WTC11 (cell line): ENCODE measurements at regions not wholly inside any gene's neighbourhood (a gene's known extent, or its start where the extent isn't known, plus 50 kb on each side); places are given as distances from the start of the nearest gene placed in this dataset.
A peak's percentile ranks its signal among the peaks of the same experiment; 100 is the strongest.

Source experiments
- AR ChIP-seq: fragments of 250-450 bp; sonication (Bioruptor Pico); IDR thresholded peaks from 2 replicates; pipeline ENCODE4 v1.9.0; 2021; ENCODE audit warnings: mild to moderate bottlenecking
- CREB1 ChIP-seq: sonication (generic); formaldehyde crosslinking; IDR thresholded peaks from 2 replicates; pipeline ENCODE4 v1.8.0; 2023; ENCODE audit warnings: mild to moderate bottlenecking, missing genetic modification reagents
- CTCF ChIP-seq: fragments of 200-600 bp; IDR thresholded peaks from 2 replicates; pipeline ENCODE4 v1.8.0; 2022; ENCODE audit warnings: antibody characterized with exemption
- MYBL2 ChIP-seq: sonication (generic); formaldehyde crosslinking; IDR thresholded peaks from 2 replicates; pipeline ENCODE4 v1.8.1; 2023; ENCODE audit warnings: mild to moderate bottlenecking, moderate library complexity, missing genetic modification reagents
- NFATC4 ChIP-seq: fragments of 250-450 bp; sonication (Bioruptor Pico); IDR thresholded peaks from 2 replicates; pipeline ENCODE4 v1.9.0; 2021; ENCODE audit warnings: mild to moderate bottlenecking
- NR2C2 ChIP-seq: sonication (generic); formaldehyde crosslinking; IDR thresholded peaks from 2 replicates; pipeline ENCODE4 v1.8.0; 2022; ENCODE audit warnings: mild to moderate bottlenecking, missing genetic modification reagents
- SP1 ChIP-seq: sonication (generic); formaldehyde crosslinking; conservative IDR thresholded peaks from 2 replicates; pipeline ENCODE4 v1.8.1; 2022; ENCODE audit warnings: missing genetic modification reagents
- TCF7 ChIP-seq: sonication (generic); formaldehyde crosslinking; IDR thresholded peaks from 2 replicates; pipeline ENCODE4 v1.8.0; 2022; ENCODE audit warnings: mild to moderate bottlenecking, low read depth, missing genetic modification reagents, moderate library complexity
- ZBTB43 ChIP-seq: sonication (generic); formaldehyde crosslinking; IDR thresholded peaks from 2 replicates; pipeline ENCODE4 v1.8.1; 2023; ENCODE audit warnings: mild to moderate bottlenecking, missing genetic modification reagents
- ZNF263 ChIP-seq: sonication (generic); formaldehyde crosslinking; IDR thresholded peaks from 2 replicates; pipeline ENCODE4 v1.8.1; 2022; ENCODE audit warnings: low read depth, mild to moderate bottlenecking, moderate library complexity, missing genetic modification reagents
- ZSCAN18 ChIP-seq: fragments of 250-450 bp; sonication (Bioruptor Pico); IDR thresholded peaks from 2 replicates; pipeline ENCODE4 v2.1.2; 2022; ENCODE audit warnings: mild to moderate bottlenecking, moderate library complexity

- no peak; the same call in 1 of the 2 replicates for TF ChIP-seq SP1 (CRISPR knock-in tag)
- no peak for TF ChIP-seq CTCF
- no peak for TF ChIP-seq NR2C2 (CRISPR knock-in tag)
- TF ChIP-seq CREB1 (CRISPR knock-in tag), result no peak
- peak; percentile 43; the same call in 1 of the 2 replicates for TF ChIP-seq NFATC4
- TF ChIP-seq TCF7 (CRISPR knock-in tag), result no peak
- no peak for TF ChIP-seq ZSCAN18
- no peak for TF ChIP-seq MYBL2 (CRISPR knock-in tag)
- no peak for TF ChIP-seq ZBTB43 (CRISPR knock-in tag)
- no peak for TF ChIP-seq ZNF263
- no peak for TF ChIP-seq AR
These were observed 120.2 kb downstream of the TLR5 start for GRCh38 chr1:223022641-223023473.
